Tibial artery (tissue), 4 donors: ENCODE measurements at regions not wholly inside any gene's neighbourhood (a gene's known extent, or its start where the extent isn't known, plus 50 kb on each side); places are given as distances from the start of the nearest gene placed in this dataset.

Experiments
- DNase-seq, 2 donors: peaks; one replicate each; pipeline ENCODE4 v3.0.0-alpha.2; 2019
- H3K27ac ChIP-seq, 2 donors: fragments of 200-600 bp; sonication (generic) in 1 of 2; 1 replicate in 1 of 2; 2 replicates in 1 of 2; pipeline ENCODE4 v1.5.1; 2018 to 2019; ENCODE audit warnings: mild to moderate bottlenecking in 1 of 2
- H3K27me3 ChIP-seq, 2 donors: fragments of 200-600 bp; sonication (generic) in 1 of 2; one replicate each; pipeline versions ENCODE4 v1.5.1 to v1.6.0; 2016 to 2019
- H3K36me3 ChIP-seq, 3 donors: fragments of 200-600 bp; sonication (generic) in 2 of 3; one replicate each; pipeline ENCODE4 v1.5.1; 2016 to 2019; ENCODE audit warnings: mild to moderate bottlenecking in 2 of 3
- H3K4me1 ChIP-seq, 4 donors: fragments of 200-600 bp; sonication (generic) in 2 of 4; 1 replicate in 3 of 4; 2 replicates in 1 of 4; pipeline ENCODE4 v1.5.1; 2016 to 2019
- H3K4me3 ChIP-seq, 2 donors: fragments of 200-600 bp; sonication (generic) in 1 of 2; 1 replicate in 1 of 2; 2 replicates in 1 of 2; pipeline ENCODE4 v1.5.1; 2018 to 2019; ENCODE audit warnings: mild to moderate bottlenecking in 2 of 2
- H3K9me3 ChIP-seq, 3 donors: fragments of 200-600 bp; sonication (generic) in 1 of 3; one replicate each; pipeline ENCODE4 v1.5.1; 2016 to 2019
- intact Hi-C: fragments of 100-400 bp; cut with DNase I; formaldehyde crosslinking; loops from one replicate; pipeline ENCODE4 v1.15.0; 2023; ENCODE audit warnings: low total_unique reads
- TF ChIP-seq, protein P1 (sequence below), 2 experiments: fragments of 200-600 bp in 1 of 2; fragments of 450-650 bp in 1 of 2; IDR thresholded peaks; one replicate each; pipeline ENCODE4 v1.5.1; 2017 to 2019; ENCODE audit warnings: antibody characterized with exemption in 2 of 2, mild to moderate bottlenecking in 1 of 2, moderate library complexity in 1 of 2

- no peaks in the 10 kb centered on the region for H3K9me3 ChIP-seq
- TF ChIP-seq, protein P1, sequence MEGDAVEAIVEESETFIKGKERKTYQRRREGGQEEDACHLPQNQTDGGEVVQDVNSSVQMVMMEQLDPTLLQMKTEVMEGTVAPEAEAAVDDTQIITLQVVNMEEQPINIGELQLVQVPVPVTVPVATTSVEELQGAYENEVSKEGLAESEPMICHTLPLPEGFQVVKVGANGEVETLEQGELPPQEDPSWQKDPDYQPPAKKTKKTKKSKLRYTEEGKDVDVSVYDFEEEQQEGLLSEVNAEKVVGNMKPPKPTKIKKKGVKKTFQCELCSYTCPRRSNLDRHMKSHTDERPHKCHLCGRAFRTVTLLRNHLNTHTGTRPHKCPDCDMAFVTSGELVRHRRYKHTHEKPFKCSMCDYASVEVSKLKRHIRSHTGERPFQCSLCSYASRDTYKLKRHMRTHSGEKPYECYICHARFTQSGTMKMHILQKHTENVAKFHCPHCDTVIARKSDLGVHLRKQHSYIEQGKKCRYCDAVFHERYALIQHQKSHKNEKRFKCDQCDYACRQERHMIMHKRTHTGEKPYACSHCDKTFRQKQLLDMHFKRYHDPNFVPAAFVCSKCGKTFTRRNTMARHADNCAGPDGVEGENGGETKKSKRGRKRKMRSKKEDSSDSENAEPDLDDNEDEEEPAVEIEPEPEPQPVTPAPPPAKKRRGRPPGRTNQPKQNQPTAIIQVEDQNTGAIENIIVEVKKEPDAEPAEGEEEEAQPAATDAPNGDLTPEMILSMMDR (IDR thresholded peaks at IDR 0.05) = no peak
- peaks cover 0 to 39% (median 34%) of the 10 kb centered on the region in 4 donors for H3K4me1 ChIP-seq
- H3K27me3 ChIP-seq = no peaks in the 10 kb centered on the region
- H3K4me3 ChIP-seq = no peak overlapping the region
- H3K27ac ChIP-seq = peak overlapping the region; percentile 73 to 77
- DNase-seq = peak in 1 of 2 donors; percentile 51
- intact Hi-C loops = no loop called here
- no peaks in the 10 kb centered on the region for H3K36me3 ChIP-seq
These were observed 205.7 kb downstream of the CYP26B1 start for GRCh38 chr2:71941726-71942525.

DNA sequence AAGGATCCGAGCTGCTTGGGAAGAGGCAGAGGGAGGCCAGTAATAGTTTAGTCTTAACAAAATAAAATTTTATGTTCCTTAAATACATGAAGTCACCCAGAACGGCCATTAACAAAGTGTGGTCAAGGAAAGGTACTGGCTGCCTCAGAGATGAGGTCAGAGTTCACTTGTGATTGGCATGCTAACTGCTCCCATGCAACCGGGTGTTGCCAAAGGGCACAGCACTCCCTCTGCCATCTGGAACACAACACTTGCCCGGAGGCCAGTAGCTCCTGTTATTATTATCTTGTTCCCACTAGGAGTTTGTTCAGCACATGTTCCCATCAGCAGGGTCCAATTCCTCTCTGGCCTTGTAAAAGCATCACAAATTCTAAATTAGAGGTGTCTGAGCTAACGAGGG, 207.0 kb downstream of the CYP26B1 start:
- TF ChIP-seq, protein P1 (IDR thresholded peaks at IDR 0.05) = peak in 1 of 2 experiments; percentile 17
- H3K27ac ChIP-seq = peak overlapping the region; percentile 73 to 77
- no peaks in the 10 kb centered on the region for H3K27me3 ChIP-seq
- H3K9me3 ChIP-seq = no peaks in the 10 kb centered on the region
- peaks cover 0 to 48% (median 41%) of the 10 kb centered on the region in 4 donors for H3K4me1 ChIP-seq
- intact Hi-C loops = no loop called here
- H3K36me3 ChIP-seq = no peaks in the 10 kb centered on the region
- H3K4me3 ChIP-seq = no peak overlapping the region
- peak; percentile 67 to 92 for DNase-seq

DNA sequence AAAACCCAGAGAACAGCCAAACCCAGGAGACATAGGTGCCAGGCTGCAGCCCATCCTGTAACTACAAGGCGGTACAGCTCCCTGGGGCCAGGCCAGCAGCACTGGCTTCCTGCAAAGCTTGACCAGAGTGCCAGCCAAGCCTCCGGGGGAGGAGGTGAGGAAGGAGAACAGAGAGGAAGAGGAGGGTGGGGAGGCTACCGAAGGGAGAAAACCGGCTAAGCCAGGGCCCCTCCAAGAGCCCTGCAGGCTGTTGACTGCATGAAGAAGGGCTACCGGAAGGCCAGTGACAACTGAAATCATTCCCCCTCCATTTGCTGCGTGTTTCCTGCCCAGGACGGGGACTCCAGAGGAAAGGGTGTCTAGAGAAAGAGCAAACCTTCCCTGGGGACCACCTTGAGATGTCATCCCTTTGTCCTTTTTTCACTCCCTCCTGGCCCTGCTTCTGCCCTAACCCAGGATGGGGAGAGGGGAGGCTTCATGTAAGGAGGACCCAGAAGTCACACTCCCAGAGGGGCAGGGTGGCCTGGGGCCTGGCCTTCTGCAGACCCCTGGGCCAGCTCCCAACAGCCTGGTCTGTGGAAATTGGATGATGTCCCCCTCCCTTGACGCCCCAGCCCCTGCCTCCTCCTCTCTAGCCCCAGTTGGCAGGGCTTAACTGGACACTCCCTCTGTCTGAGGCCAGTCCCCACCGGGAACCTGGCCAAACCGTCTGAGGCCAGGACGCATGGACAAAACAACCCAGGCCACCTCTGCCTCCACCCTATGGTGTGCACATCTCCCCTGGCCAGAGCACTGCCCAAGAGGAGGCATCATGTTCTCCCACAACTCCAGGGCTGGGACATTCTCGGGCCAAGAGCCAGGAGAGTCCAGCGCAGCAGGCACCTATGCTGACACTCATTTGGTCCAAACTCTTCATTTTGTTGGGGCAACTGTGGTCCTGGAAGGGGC, 207.8 kb downstream of the CYP26B1 start:
- peak; percentile 76 to 91 for DNase-seq
- Histone ChIP-seq H3K9me3 (no peaks in the 10 kb centered on the region), H3K27ac (peak overlapping the region; percentile 73 to 77), H3K4me1 (peaks cover 0 to 54% (median 48%) of the 10 kb centered on the region in 4 donors), H3K36me3 (no peaks in the 10 kb centered on the region), H3K4me3 (no peak overlapping the region), H3K27me3 (no peaks in the 10 kb centered on the region)
- intact Hi-C loops = no loop called here
- TF ChIP-seq, protein P1 (IDR thresholded peaks at IDR 0.05) = no peak

DNA sequence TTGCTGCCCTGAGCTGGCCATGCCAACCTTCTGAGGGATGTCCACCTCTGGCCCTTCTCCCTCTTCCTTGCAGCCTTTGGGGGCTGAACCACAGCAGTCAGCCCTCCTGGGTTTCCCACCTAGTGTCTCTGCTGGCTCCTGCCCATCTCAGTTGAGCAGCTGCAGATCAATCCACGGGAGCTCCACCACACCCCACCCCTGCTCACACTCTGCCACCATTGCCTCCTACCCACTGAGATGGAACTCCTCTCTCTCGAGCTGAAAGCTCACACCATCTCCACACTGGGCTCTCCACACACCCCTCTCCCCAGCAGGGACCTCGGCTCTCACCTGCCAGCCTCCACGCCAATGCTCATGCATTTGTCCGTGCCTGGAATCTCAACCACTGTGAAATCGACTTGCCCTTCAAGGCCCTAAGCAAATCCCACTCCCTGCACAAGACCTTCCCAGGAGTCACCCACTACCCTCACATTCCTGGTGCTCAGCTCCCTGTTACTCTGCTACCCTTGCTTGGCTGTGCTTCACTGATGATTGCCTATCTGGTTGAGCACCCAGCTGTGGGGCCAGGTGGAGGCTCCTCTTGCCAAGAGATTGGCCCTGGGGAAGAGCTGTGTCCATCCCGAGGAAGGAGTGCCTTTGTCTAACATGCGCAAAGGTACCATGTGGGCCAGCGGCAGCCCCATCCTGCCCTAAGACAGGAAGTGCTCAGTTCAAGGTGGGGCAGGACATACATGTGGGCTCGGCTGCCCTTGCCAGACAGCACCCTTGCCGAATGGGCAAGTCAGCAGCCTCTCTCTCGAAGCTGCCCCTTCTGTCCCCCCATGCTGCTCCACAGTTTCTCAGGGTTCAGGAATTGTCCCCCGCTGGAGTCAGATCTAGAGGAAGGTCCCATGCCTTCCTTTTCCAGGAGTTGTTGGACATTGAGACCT, 208.7 kb downstream of the CYP26B1 start:
- DNase-seq = peak in 1 of 2 donors; percentile 42
- Histone ChIP-seq H3K36me3 (no peaks in the 10 kb centered on the region), H3K4me3 (no peak overlapping the region), H3K9me3 (no peaks in the 10 kb centered on the region), H3K27me3 (no peaks in the 10 kb centered on the region), H3K4me1 (peaks cover 0 to 61% (median 55%) of the 10 kb centered on the region in 4 donors), H3K27ac (peak overlapping the region; percentile 73 to 77)
- intact Hi-C loops = no loop called here
- TF ChIP-seq, protein P1 (IDR thresholded peaks at IDR 0.05) = no peak

DNA sequence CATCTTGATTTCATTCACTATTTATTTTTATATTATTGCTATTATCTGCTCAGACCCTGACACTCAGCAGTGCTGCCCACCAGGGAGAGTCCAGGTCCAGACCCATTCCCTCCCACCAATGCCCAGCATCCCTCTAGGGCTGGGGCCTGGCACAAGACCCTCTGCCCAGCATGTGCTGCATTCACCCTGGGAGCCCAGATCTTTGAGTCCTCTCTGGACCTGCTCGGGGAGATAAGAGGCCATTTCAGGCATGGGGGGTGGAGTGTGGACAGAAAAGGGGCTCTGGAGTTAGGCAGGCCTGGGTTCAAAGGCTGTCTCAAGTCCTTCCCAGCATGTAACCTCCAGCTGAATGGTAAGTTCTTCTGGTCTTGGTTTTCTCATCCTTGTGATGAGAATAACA, 209.6 kb downstream of the CYP26B1 start:
- DNase-seq = no peak
- Histone ChIP-seq H3K4me3 (no peak overlapping the region), H3K27ac (no peak overlapping the region), H3K36me3 (no peaks in the 10 kb centered on the region), H3K27me3 (no peaks in the 10 kb centered on the region), H3K9me3 (no peaks in the 10 kb centered on the region), H3K4me1 (peaks cover 0 to 62% (median 53%) of the 10 kb centered on the region in 4 donors)
- intact Hi-C loops = no loop called here
- TF ChIP-seq, protein P1 (IDR thresholded peaks at IDR 0.05) = no peak
